ENCODE measurements at regions not wholly inside any gene's neighbourhood (a gene's known extent, or its start where the extent isn't known, plus 50 kb on each side); places are given as distances from the start of the nearest gene placed in this dataset.

DNA sequence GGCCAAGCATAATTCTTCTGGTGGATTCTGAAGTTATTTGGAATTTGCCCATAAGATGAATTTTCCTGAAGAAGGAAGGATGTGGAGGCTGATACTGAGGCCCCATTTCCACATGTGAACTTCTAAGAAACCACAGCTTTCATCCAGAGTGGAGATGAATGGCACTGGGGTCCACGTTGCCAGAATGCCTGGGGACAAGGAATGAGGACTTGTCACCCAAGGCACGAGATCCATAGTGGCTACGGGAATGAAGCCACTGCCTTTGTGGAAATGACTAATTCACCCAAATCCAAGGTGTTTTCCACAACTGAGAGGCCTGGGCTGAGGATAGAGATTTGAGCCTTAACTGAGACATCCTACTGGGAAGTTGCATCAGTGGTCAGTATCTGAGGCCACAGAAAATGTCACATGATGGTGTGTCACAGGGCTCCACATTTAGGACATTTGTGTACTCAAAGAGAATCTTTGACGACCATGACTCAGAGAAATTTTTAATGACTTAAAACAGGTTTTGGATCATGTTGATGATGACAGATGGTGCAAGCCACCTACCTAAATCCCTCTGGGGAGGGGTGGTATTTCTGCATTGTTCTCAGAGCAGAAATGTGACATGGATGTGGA is 286.1 kb downstream of the SOX11 start:
- Mint-ChIP-seq H3K27ac (no peak overlapping the region), H3K4me1 (ENCODE audit: low read depth) (no peaks in the 10 kb centered on the region), H3K9me3 (ENCODE audit: low read depth) (no peaks in the 10 kb centered on the region), H3K36me3 (no peaks in the 10 kb centered on the region), H3K4me3 (no peak overlapping the region), H3K27me3 (peaks cover 5% of the 10 kb centered on the region)

DNA sequence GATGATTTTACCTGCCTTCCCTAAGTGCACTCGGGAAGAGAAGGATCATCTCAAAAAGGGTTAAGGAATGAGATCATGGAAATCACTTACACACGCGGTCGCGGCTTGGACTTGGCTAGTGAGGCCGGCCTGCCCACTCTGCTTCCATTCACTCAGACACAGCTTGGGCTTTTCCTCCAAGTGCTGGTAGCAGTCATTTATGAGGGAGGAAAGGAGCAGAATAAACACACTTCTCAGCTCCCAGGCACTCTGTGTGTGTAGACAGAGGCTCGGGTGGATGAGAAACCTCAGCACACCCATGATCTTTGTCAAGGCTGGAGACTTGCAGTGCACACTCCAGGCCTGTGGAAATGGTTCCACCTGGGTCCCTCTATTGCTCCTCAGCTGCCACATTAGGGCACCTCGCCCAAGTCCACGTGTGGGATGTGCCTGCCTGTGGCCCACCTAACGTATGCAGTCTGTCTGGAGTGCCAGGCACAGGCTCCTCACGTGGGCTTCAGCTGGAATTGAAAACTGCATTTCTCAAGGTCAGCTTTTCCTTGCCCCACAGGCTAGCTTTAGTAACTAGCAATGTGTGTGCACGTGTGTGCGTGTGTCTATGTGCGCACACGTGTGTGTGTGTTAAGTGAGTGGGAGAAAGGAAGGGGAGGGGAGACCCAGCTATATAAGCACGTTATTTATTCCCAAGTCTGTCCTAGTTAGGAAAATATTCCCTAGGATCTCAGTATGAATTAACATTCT is 288.4 kb downstream of the SOX11 start:
- no peaks in the 10 kb centered on the region for H3K9me3 Mint-ChIP-seq (ENCODE audit: low read depth)
- H3K4me1 Mint-ChIP-seq (ENCODE audit: low read depth) = no peaks in the 10 kb centered on the region
- no peak overlapping the region for H3K27ac Mint-ChIP-seq
- no peak overlapping the region for H3K4me3 Mint-ChIP-seq
- H3K27me3 Mint-ChIP-seq = peaks cover 7% of the 10 kb centered on the region
- no peaks in the 10 kb centered on the region for H3K36me3 Mint-ChIP-seq

DNA sequence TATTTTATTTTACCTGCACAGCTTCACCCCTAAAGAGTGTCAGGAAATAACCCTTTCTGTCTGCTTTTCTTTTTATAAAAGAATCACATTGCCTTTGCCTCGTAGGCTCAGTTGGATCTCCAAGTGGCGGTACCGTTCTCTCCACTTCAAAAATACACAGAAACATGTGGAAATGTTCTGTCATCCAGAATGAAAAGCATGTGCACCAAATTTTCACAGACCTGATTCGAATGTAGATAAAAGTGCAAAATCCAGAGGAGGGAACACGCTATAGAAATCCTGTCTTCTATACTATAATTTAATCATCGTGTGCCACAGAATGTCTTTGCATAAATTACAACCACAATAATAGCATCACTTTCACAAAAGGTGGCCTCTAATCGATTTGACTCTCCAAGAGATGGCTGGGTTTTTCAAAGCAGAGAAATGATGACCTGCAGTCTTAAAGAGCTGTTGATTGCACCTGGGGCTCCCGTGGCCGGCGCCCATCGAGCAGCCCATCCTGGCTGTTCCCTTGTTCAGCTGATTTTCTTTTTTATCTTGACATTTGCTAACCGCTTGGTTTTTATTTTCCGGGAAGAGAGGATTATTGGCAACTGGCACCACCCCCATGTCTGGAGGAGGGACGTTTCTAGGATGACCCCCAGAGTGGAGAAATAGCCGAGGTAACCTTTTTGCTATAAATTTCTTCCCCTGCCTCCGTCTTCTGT is 290.2 kb downstream of the SOX11 start:
- Mint-ChIP-seq H3K4me3 (no peak overlapping the region), H3K27me3 (peaks cover 7% of the 10 kb centered on the region), H3K9me3 (ENCODE audit: low read depth) (no peaks in the 10 kb centered on the region), H3K4me1 (ENCODE audit: low read depth) (no peaks in the 10 kb centered on the region), H3K36me3 (no peaks in the 10 kb centered on the region), H3K27ac (no peak overlapping the region)

GRCh38 chr2:5982903-5983265 is 290.7 kb downstream of the SOX11 start:
- Mint-ChIP-seq H3K27me3 (peaks cover 7% of the 10 kb centered on the region), H3K9me3 (ENCODE audit: low read depth) (no peaks in the 10 kb centered on the region), H3K4me1 (ENCODE audit: low read depth) (no peaks in the 10 kb centered on the region), H3K4me3 (no peak overlapping the region), H3K27ac (no peak overlapping the region), H3K36me3 (no peaks in the 10 kb centered on the region)

DNA sequence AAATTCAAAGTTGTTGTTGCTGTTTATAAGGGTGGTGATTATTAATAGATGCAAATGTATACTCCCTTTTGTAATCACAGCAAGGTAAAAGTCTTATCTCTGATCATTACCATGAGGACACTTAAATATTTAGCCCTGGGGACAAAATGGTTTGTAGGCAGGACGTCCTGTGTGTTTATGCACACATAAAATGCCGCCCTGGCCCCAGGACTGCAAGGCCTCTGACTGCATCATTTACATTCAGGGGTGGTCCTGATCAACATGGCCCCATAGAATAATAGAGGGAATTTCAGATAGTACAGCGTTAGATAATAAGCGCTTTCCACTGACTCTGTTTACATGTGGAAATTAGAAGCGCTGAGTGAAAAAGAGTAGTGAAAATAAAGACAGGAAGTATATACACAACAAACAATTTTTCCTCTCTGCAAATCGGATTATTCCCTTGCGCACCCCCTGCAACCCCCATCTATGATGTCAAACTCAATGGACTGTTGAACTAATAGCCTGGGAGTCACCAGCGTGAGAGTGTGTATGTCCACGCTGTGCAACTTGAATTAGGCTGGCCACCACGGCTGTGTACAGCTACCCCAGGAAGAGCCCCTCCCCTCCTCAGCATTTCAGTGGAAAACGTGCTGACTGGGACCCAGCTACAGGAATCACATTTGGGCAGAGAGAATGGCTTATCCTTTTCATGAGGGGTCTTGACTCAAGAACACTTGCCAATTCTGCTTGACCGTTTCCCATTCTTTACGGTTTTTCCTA is 291.5 kb downstream of the SOX11 start:
- Mint-ChIP-seq H3K9me3 (ENCODE audit: low read depth) (no peaks in the 10 kb centered on the region), H3K36me3 (no peaks in the 10 kb centered on the region), H3K4me1 (ENCODE audit: low read depth) (no peaks in the 10 kb centered on the region), H3K27me3 (peaks cover 7% of the 10 kb centered on the region), H3K27ac (no peak overlapping the region), H3K4me3 (no peak overlapping the region)

DNA sequence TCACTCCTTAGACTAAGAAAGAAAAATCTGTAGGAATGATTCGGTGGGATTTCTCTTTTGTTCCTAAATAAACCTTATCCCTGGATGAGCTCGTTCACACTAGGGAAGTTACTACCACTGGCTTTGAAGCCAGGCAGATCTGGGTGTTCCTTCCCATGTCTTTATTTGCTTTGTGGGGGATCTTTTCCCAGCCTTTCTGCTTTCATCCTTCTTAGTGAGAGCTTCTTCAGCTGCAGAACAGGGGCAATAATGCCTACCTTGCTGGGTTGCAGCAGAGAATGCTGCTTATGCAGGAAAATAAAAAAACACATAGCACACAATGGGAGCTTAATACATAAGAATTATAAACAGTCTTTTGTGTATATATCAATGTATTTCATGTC is 292.1 kb downstream of the SOX11 start:
- Mint-ChIP-seq H3K4me3 (no peak overlapping the region), H3K27ac (no peak overlapping the region), H3K4me1 (ENCODE audit: low read depth) (no peaks in the 10 kb centered on the region), H3K27me3 (peaks cover 7% of the 10 kb centered on the region), H3K36me3 (no peaks in the 10 kb centered on the region), H3K9me3 (ENCODE audit: low read depth) (no peaks in the 10 kb centered on the region)

DNA sequence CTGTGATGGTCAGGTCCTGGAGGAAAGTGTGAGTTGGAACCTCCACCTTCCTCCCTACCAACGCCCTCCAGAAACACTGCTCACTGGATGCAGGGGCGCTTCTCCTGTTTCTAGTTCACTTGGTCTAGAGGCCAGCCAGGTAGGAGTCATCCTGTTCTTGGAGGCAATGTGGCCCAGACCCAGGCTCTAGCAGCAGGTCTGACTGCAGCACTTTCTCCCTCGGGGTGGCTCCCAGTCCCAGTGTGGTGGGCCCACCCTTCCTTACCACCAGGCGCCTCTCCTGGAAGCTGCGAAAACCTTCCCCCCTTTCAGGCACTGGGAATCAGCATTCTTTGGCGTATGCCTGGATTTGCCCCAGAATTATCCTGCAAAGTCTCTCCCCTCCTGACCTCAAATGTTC is 292.8 kb downstream of the SOX11 start:
- Mint-ChIP-seq H3K4me1 (ENCODE audit: low read depth) (no peaks in the 10 kb centered on the region), H3K36me3 (no peaks in the 10 kb centered on the region), H3K27me3 (peaks cover 7% of the 10 kb centered on the region), H3K9me3 (ENCODE audit: low read depth) (no peaks in the 10 kb centered on the region), H3K4me3 (no peak overlapping the region), H3K27ac (no peak overlapping the region)

DNA sequence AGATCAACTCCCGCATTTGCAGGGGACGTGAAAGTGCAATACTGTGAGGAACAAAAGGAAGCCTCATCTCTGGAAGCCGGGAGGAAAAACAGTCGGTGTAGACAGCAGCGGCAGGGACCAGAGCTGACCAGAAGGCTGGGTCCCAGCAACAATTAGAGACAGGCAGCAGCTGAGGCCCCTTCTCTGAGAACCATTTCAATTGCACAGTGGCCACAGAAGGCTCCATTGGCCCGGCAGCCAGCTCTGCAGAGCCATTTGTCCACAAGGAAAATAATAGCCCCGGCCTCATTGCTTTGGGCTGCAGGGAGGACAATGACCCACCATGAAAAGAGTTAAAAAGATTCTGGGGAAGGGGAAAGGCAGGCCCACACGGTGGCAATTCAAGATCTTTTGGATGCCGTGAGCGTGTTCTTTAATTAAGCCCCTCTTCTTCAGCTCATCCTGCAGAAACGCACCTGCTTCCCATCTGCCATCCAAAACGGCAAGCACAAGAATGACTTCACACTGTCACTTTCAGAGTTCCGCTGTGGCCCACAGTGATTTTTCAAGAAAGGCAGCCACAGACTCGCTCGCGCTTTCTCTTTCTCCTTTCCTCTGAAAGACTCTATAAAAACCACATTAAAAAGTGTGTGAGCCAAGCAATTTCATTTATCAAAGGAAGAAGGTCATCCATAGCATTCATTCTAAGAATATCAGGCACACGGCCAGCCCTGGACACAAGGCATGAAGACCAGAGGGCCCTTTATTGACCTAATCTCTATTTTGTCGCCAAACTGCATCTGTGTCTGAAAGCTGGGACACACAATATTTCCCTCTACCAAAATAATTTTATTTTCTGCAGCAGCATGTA is 293.6 kb downstream of the SOX11 start:
- Mint-ChIP-seq H3K36me3 (no peaks in the 10 kb centered on the region), H3K4me3 (no peak overlapping the region), H3K9me3 (ENCODE audit: low read depth) (no peaks in the 10 kb centered on the region), H3K27me3 (peaks cover 6% of the 10 kb centered on the region), H3K4me1 (ENCODE audit: low read depth) (no peaks in the 10 kb centered on the region), H3K27ac (no peak overlapping the region)

DNA sequence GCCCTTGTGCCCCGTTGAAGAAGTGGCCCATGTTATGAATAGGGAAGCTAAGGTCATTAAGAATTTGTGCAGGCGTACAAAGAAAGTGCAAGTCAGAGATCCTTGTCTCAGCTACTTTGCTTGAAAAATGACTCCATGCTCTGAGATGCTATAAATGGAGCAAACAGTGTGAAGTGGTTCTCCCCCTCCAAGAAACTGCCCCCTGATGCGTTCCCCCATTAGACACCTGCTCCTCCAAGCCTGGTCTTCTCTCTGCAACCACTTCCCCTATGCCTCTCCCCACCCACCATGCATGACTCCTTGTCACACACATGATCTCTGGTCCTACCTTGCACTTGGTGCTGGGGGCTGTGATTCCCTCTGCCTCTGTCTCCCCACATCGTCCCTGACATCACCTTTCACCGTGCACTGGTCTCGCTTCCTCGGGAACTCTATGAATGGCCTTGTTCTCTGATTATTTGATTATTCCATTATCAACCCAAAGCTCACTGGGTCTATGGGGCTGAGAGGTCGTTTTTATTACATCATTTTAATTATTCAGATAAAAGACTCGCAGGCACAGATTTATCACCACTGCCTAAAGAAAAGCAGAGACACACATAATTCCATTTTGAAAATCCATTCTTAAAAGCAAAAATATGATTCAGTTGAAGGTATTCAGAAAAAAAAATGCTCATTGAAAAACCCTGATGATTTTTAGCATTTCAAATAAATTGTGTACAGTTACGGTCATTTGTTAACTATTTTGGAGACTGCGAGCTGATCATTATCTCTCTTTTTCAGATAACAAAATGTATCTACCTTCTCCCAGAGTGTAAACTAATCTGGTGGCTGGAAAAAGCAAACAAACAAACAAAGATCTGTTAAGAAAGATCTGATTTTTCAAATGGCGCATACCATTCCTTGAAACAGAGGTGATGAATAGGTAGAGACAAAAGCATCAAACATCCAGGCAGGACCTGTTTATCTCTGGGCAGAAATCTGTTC is 294.9 kb downstream of the SOX11 start:
- Mint-ChIP-seq H3K4me1 (ENCODE audit: low read depth) (no peaks in the 10 kb centered on the region), H3K27me3 (peaks cover 6% of the 10 kb centered on the region), H3K4me3 (no peak overlapping the region), H3K36me3 (no peaks in the 10 kb centered on the region), H3K27ac (no peak overlapping the region), H3K9me3 (ENCODE audit: low read depth) (no peaks in the 10 kb centered on the region)

DNA sequence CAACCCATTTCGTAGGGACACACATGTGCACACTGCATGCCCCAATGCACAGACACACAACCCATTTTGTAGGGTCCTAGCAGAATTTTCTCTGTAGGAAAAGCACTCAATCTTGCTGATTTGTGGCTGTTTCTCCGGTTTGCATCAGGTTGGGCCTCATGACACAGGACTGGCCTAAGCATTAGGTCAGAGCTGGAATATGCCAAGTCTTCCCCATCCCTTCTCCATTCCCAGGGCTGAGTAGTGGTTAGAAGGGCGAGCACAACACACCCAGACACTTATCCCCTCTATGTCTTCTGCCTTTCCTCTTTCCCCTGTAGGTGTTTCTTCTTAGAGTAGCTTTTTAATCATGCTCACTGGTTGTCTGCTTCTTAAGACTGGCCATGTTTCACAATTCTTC is 295.9 kb downstream of the SOX11 start:
- H3K36me3 Mint-ChIP-seq = no peaks in the 10 kb centered on the region
- H3K4me1 Mint-ChIP-seq (ENCODE audit: low read depth) = no peaks in the 10 kb centered on the region
- H3K27ac Mint-ChIP-seq = no peak overlapping the region
- H3K27me3 Mint-ChIP-seq = peaks cover 2% of the 10 kb centered on the region
- no peaks in the 10 kb centered on the region for H3K9me3 Mint-ChIP-seq (ENCODE audit: low read depth)
- H3K4me3 Mint-ChIP-seq = no peak overlapping the region

GRCh38 chr2:5990086-5990485 is 297.9 kb downstream of the SOX11 start:
- Mint-ChIP-seq H3K4me1 (ENCODE audit: low read depth) (no peaks in the 10 kb centered on the region), H3K36me3 (no peaks in the 10 kb centered on the region), H3K27me3 (no peaks in the 10 kb centered on the region), H3K4me3 (no peak overlapping the region), H3K9me3 (ENCODE audit: low read depth) (no peaks in the 10 kb centered on the region), H3K27ac (no peak overlapping the region)

- H3K9me3 Mint-ChIP-seq (ENCODE audit: low read depth) = no peaks in the 10 kb centered on the region
- H3K4me1 Mint-ChIP-seq (ENCODE audit: low read depth) = no peaks in the 10 kb centered on the region
- no peak overlapping the region for H3K4me3 Mint-ChIP-seq
- H3K36me3 Mint-ChIP-seq = no peaks in the 10 kb centered on the region
- H3K27me3 Mint-ChIP-seq = no peaks in the 10 kb centered on the region
- H3K27ac Mint-ChIP-seq = no peak overlapping the region
Measured at GRCh38 chr2:5991305-5991968, 299.3 kb downstream of the SOX11 start.

DNA sequence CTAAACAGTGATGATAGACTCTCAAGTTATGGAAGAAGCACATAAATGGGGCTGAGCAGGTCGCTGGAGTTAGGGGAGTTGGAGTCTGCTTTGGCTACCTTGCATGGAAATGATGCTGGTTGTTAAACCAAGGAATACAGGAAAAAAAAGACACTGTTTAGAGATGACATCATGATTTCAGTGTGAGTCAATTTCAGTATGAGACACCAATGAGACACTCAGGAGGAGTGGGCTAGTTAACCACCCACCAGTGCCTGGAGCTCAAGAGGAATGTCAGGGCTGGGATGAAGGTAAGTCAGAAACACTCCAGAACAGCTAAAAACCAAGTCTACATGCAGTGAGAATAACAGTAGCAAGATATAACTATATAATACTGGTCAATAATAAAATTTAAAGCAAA is 303.6 kb downstream of the SOX11 start:
- no peaks in the 10 kb centered on the region for H3K9me3 Mint-ChIP-seq (ENCODE audit: low read depth)
- H3K27me3 Mint-ChIP-seq = no peaks in the 10 kb centered on the region
- H3K27ac Mint-ChIP-seq = no peak overlapping the region
- no peaks in the 10 kb centered on the region for H3K4me1 Mint-ChIP-seq (ENCODE audit: low read depth)
- no peak overlapping the region for H3K4me3 Mint-ChIP-seq
- no peaks in the 10 kb centered on the region for H3K36me3 Mint-ChIP-seq

Measured in activated naive CD8-positive, alpha-beta T cell (primary cell).